K562 (cell line): ENCODE measurements at regions not wholly inside any gene's neighbourhood (a gene's known extent, or its start where the extent isn't known, plus 50 kb on each side); places are given as distances from the start of the nearest gene placed in this dataset.

Experiments used
- ATAC-seq: fragments of 200-7000 bp; cut with Tn5 transposase; 3 replicates; pipeline ENCODE4 v1.9.1; 2020; ENCODE audit warnings: moderate library complexity
- BruUV-seq: library from RNA; stranded (reverse); fragments of 400-500 nt; replicated peaks from 2 replicates; lab custom pipeline; 2021; lab: Mats Ljungman, UMichigan
- CTCF ChIA-PET: fragments of 300-600 bp; formaldehyde crosslinking; extraction: SDS; loops from one replicate; lab custom pipeline; 2021; ENCODE audit warnings: low intra/inter-chr PET ratio; lab: Yijun Ruan, JAX
- POLR2A ChIA-PET: fragments of 300-600, 350-650 bp; sonication (Branson Sonifier 250); formaldehyde crosslinking; extraction: SDS; loops from one replicate; lab custom pipeline; 2021; ENCODE audit warnings: antibody characterized with exemption, inconsistent platforms; lab: Yijun Ruan, JAX
- DNase-seq, 4 experiments: peaks; one replicate each; pipeline versions ENCODE4 v3.0.0 to v3.0.0-alpha.2; 2011 to 2018; ENCODE audit warnings: low spot score in 3 of 4, mixed read lengths in 3 of 4; ENCODE audit errors: extremely low read depth in 1 of 4
- FAIRE-seq: peaks from 2 replicates; lab custom pipeline; 2011; peaks lifted over from hg19 to GRCh38; lab: Jason Lieb, UNC
- H2AFZ ChIP-seq: 2 replicates; pipeline ENCODE4 v1.6.0; 2011; ENCODE audit warnings: low read depth, low read length, control low read depth, inconsistent platforms
- H3K27ac ChIP-seq: fragments of 200-600 bp; 3 replicates; pipeline ENCODE4 v1.8.0; 2011; ENCODE audit warnings: low read depth, mild to moderate bottlenecking, control low read depth, inconsistent platforms, low read length, moderate library complexity, mixed read lengths; ENCODE audit errors: extremely low read depth
- H3K27me3 ChIP-seq, 2 experiments: fragments of 300-600 bp in 1 of 2; 2 replicates in 1 of 2; 3 replicates in 1 of 2; pipeline versions ENCODE4 v1.6.0 to v1.8.0; 2011; ENCODE audit warnings: inconsistent platforms in 2 of 2, low read length in 2 of 2, mild to moderate bottlenecking in 1 of 2, mixed read lengths in 1 of 2, moderate library complexity in 1 of 2; ENCODE audit not compliant: control insufficient read depth in 2 of 2, insufficient read depth in 2 of 2
- H3K36me3 ChIP-seq: fragments of 300-600 bp; 3 replicates; pipeline ENCODE4 v1.8.0; 2011; ENCODE audit warnings: mild to moderate bottlenecking, low read length, inconsistent platforms; ENCODE audit not compliant: control insufficient read depth, insufficient read depth
- H3K4me1 ChIP-seq, 2 experiments: fragments of 200-600 bp in 1 of 2; replicated peaks in 1 of 2; 2 replicates in 1 of 2; 3 replicates in 1 of 2; pipeline versions ENCODE4 v1.5.1 to v1.8.0; 2011; ENCODE audit warnings: inconsistent platforms in 2 of 2, low read length in 2 of 2, mild to moderate bottlenecking in 1 of 2, mixed read lengths in 1 of 2, moderate library complexity in 1 of 2; ENCODE audit not compliant: control insufficient read depth in 2 of 2, insufficient read depth in 2 of 2
- H3K4me2 ChIP-seq: 2 replicates; pipeline ENCODE4 v1.6.1; 2011; ENCODE audit warnings: low read length, control low read depth, inconsistent platforms, mixed read lengths; ENCODE audit not compliant: insufficient read depth
- H3K4me3 ChIP-seq: fragments of 200-600 bp; sonication (generic), shearing (Covaris generic); 2 replicates; pipeline ENCODE4 v1.5.1; 2016; ENCODE audit warnings: control low read depth, inconsistent platforms
- H3K79me2 ChIP-seq: fragments of 200-600 bp; 3 replicates; pipeline ENCODE4 v1.8.0; 2011; ENCODE audit warnings: low read length, inconsistent platforms; ENCODE audit not compliant: control insufficient read depth, insufficient read depth
- H3K9ac ChIP-seq, 2 experiments: 2 replicates each; pipeline versions ENCODE4 v1.6.0 to v1.6.1; 2011; ENCODE audit warnings: low read depth in 2 of 2, low read length in 2 of 2, control low read depth in 1 of 2, inconsistent platforms in 1 of 2, mild to moderate bottlenecking in 1 of 2, mixed read lengths in 1 of 2; ENCODE audit not compliant: insufficient read depth in 1 of 2
- H3K9me1 ChIP-seq: one replicate; pipeline ENCODE4 v1.6.0; 2011; ENCODE audit warnings: inconsistent platforms, mild to moderate bottlenecking, low read length, moderate library complexity; ENCODE audit not compliant: control insufficient read depth, insufficient read depth
- H3K9me3 ChIP-seq: replicated peaks from 2 replicates; pipeline ENCODE4 v1.5.1; 2011; ENCODE audit warnings: low read depth, low read length, inconsistent platforms; ENCODE audit not compliant: control insufficient read depth, insufficient read depth
- H4K20me1 ChIP-seq: replicated peaks from 2 replicates; pipeline ENCODE4 v1.6.1; 2011; ENCODE audit warnings: low read length, inconsistent platforms, mixed read lengths; ENCODE audit not compliant: control insufficient read depth, insufficient read depth
- ARNT ChIP-seq, 2 experiments: fragments of 450-650 bp; IDR thresholded peaks; 2 replicates each; pipeline ENCODE4 v1.6.1; 2016; ENCODE audit warnings: mild to moderate bottlenecking in 1 of 2
- CEBPB ChIP-seq: fragments of 450-650 bp; IDR thresholded peaks from 2 replicates; pipeline ENCODE4 v1.6.1; 2016; ENCODE audit warnings: missing genetic modification characterization, missing compliant biosample characterization
- CREB1 ChIP-seq, 2 experiments: sonication (generic) in 1 of 2; formaldehyde crosslinking in 1 of 2; IDR thresholded peaks; 2 replicates each; pipeline versions ENCODE4 v1.6.1 to v1.8.0; 2012 to 2022; ENCODE audit warnings: inconsistent platforms in 1 of 2, mild to moderate bottlenecking in 1 of 2, missing genetic modification reagents in 1 of 2, moderate library complexity in 1 of 2
- CREBBP ChIP-seq: IDR thresholded peaks from one replicate; pipeline ENCODE4 v1.6.1; 2012; ENCODE audit warnings: low read depth, mild to moderate bottlenecking, control low read depth, inconsistent platforms, low read length
- ERF ChIP-seq: fragments of 450-650 bp; formaldehyde crosslinking; IDR thresholded peaks from 2 replicates; pipeline ENCODE4 v1.4.0; 2020; ENCODE audit warnings: mild to moderate bottlenecking, mixed read lengths
- ETS2 ChIP-seq: IDR thresholded peaks from 2 replicates; pipeline ENCODE4 v1.6.1; 2016; ENCODE audit warnings: borderline replicate concordance, missing genetic modification characterization, mild to moderate bottlenecking, moderate library complexity, missing compliant biosample characterization; ENCODE audit not compliant: poor library complexity, severe bottlenecking
- HMG20A ChIP-seq: fragments of 450-650 bp; formaldehyde crosslinking; conservative IDR thresholded peaks from 2 replicates; pipeline ENCODE4 v1.4.0; 2020; ENCODE audit warnings: mild to moderate bottlenecking, mixed read lengths
- PTRF ChIP-seq: fragments of 450-650 bp; IDR thresholded peaks from 2 replicates; pipeline ENCODE4 v1.6.1; 2016; ENCODE audit warnings: mild to moderate bottlenecking, missing genetic modification characterization, missing compliant biosample characterization
- RCOR1 ChIP-seq, 2 experiments: IDR thresholded peaks; 2 replicates each; pipeline ENCODE4 v1.6.1; 2012; ENCODE audit warnings: low read depth in 2 of 2, low read length in 2 of 2, borderline replicate concordance in 1 of 2, improper control_type of control experiment in 1 of 2
- SNIP1 ChIP-seq: fragments of 450-650 bp; IDR thresholded peaks from 2 replicates; pipeline ENCODE4 v1.7.1; 2017; ENCODE audit warnings: low read depth, mild to moderate bottlenecking
- U2AF2 ChIP-seq: fragments of 200-400 bp; formaldehyde crosslinking; optimal IDR thresholded peaks from 2 replicates; pipeline ENCODE3; 2017; ENCODE audit warnings: low read depth, mild to moderate bottlenecking, low read length
- ZFX ChIP-seq: sonication (generic); formaldehyde crosslinking; IDR thresholded peaks from 2 replicates; pipeline ENCODE4 v1.8.0; 2022; ENCODE audit warnings: mild to moderate bottlenecking, missing genetic modification reagents, moderate library complexity
- ZNF282 ChIP-seq: sonication (generic); formaldehyde crosslinking; IDR thresholded peaks from 2 replicates; pipeline ENCODE4 v1.8.1; 2023; ENCODE audit warnings: missing genetic modification reagents
- ZNF324 ChIP-seq: fragments of 250-450 bp; sonication (Bioruptor Pico); IDR thresholded peaks from 2 replicates; pipeline ENCODE4 v1.4.0; 2020; ENCODE audit warnings: mild to moderate bottlenecking
- WGBS: fragments of 100-300 bp; shearing (Covaris generic); methylation state at CpG from one replicate; pipeline ENCODE4 v1.1.6; 2016; ENCODE audit warnings: low coverage, mixed read lengths; ENCODE audit not compliant: insufficient coverage; ENCODE audit errors: missing lambda C conversion rate; 5-methylcytosine and 5-hydroxymethylcytosine counted together
- in situ Hi-C: fragments of 300-500 bp; cut with MboI; formaldehyde crosslinking; loops from 4 replicates; pipeline ENCODE4 v1.15.0; 2018; ENCODE audit warnings: inconsistent platforms, mixed read lengths
- intact Hi-C: fragments of 100-400 bp; cut with micrococcal nuclease; formaldehyde crosslinking; loops from 2 replicates; pipeline ENCODE4 v1.14.2; 2022
- TF ChIP-seq, protein P1 (sequence below): fragments of 450-650 bp; IDR thresholded peaks from 2 replicates; pipeline ENCODE4 v1.7.1; 2018; ENCODE audit warnings: mild to moderate bottlenecking, low read depth; ENCODE audit not compliant: partially characterized antibody
- TF ChIP-seq, protein P2 (sequence below): fragments of 450-650 bp; IDR thresholded peaks from 2 replicates; pipeline ENCODE4 v1.6.1; 2017; ENCODE audit warnings: mild to moderate bottlenecking, moderate library complexity
- TF ChIP-seq, protein P3 (sequence below), 2 experiments: fragments of 150-350 bp in 1 of 2; IDR thresholded peaks; 2 replicates each; pipeline ENCODE4 v1.6.1; 2012 to 2016; ENCODE audit warnings: low read depth in 2 of 2, low read length in 2 of 2, mild to moderate bottlenecking in 1 of 2, moderate library complexity in 1 of 2

DNA sequence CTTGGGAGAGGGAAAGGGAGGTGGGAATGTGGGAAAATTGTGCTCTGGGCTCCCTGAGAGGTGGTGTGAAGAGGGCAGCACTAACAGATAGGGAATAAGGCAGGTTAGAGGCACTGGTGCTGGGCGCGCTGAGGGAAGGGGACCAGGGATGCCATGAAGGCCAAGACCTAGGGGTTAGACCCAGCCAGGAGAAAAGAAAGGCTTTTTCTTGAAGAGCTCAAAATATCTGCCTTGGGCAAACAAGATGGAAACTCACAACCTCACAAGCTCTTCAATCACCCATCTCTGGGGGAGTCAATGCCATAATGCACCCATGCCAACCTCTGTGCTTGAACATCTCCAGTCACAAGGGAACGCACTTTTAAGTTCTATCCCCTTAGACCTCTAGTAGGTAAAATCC, 363.6 kb upstream of the CHD6 start:
- Histone ChIP-seq H3K4me3 (no peak overlapping the region), H3K4me2 (no peak overlapping the region), H2AFZ (no peak overlapping the region), H3K9me3 (no peaks in the 10 kb centered on the region), H3K36me3 (no peaks in the 10 kb centered on the region), H4K20me1 (no peaks in the 10 kb centered on the region), H3K9ac (no peak overlapping the region), H3K79me2 (no peaks in the 10 kb centered on the region), H3K27me3 (no peaks in the 10 kb centered on the region), H3K27ac (no peak overlapping the region), H3K9me1 (no peaks in the 10 kb centered on the region), H3K4me1 (no peaks in the 10 kb centered on the region)
- ATAC-seq (no peak), DNase-seq (no peak), FAIRE-seq (no peak)
- no TSS peak for BruUV-seq
- ChIA-PET POLR2A (no interaction called here), CTCF (no interaction called here)
- intact Hi-C loops (no loop called here), in situ Hi-C loops (no loop called here)
- 0% methylated on average over 3 of the region's 3 CpGs for WGBS
- TF ChIP-seq ETS2 (tag) (no peak), ZNF282 (CRISPR knock-in tag) (no peak), ERF (no peak), CEBPB (tag) (no peak), ARNT (IDR thresholded peaks at IDR 0.05) (no peak), HMG20A (no peak), CREB1 (IDR thresholded peaks at IDR 0.05) (no peak), CREB1 (CRISPR knock-in tag; IDR thresholded peaks at IDR 0.05) (no peak), SNIP1 (no peak), RCOR1 (IDR thresholded peaks at IDR 0.05; ENCODE audit: borderline replicate concordance in 1 of 2, low read depth in 2 of 2, low read length in 2 of 2) (no peak), ZNF324 (CRISPR knock-in tag) (no peak), PTRF (tag) (no peak), U2AF2 (no peak), ZFX (CRISPR knock-in tag) (no peak), CREBBP (no peak)
- TF ChIP-seq, protein P1, sequence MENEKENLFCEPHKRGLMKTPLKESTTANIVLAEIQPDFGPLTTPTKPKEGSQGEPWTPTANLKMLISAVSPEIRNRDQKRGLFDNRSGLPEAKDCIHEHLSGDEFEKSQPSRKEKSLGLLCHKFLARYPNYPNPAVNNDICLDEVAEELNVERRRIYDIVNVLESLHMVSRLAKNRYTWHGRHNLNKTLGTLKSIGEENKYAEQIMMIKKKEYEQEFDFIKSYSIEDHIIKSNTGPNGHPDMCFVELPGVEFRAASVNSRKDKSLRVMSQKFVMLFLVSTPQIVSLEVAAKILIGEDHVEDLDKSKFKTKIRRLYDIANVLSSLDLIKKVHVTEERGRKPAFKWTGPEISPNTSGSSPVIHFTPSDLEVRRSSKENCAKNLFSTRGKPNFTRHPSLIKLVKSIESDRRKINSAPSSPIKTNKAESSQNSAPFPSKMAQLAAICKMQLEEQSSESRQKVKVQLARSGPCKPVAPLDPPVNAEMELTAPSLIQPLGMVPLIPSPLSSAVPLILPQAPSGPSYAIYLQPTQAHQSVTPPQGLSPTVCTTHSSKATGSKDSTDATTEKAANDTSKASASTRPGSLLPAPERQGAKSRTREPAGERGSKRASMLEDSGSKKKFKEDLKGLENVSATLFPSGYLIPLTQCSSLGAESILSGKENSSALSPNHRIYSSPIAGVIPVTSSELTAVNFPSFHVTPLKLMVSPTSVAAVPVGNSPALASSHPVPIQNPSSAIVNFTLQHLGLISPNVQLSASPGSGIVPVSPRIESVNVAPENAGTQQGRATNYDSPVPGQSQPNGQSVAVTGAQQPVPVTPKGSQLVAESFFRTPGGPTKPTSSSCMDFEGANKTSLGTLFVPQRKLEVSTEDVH, result no peak
- TF ChIP-seq, protein P2, sequence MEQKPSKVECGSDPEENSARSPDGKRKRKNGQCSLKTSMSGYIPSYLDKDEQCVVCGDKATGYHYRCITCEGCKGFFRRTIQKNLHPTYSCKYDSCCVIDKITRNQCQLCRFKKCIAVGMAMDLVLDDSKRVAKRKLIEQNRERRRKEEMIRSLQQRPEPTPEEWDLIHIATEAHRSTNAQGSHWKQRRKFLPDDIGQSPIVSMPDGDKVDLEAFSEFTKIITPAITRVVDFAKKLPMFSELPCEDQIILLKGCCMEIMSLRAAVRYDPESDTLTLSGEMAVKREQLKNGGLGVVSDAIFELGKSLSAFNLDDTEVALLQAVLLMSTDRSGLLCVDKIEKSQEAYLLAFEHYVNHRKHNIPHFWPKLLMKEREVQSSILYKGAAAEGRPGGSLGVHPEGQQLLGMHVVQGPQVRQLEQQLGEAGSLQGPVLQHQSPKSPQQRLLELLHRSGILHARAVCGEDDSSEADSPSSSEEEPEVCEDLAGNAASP, result no peak
- TF ChIP-seq, protein P3, sequence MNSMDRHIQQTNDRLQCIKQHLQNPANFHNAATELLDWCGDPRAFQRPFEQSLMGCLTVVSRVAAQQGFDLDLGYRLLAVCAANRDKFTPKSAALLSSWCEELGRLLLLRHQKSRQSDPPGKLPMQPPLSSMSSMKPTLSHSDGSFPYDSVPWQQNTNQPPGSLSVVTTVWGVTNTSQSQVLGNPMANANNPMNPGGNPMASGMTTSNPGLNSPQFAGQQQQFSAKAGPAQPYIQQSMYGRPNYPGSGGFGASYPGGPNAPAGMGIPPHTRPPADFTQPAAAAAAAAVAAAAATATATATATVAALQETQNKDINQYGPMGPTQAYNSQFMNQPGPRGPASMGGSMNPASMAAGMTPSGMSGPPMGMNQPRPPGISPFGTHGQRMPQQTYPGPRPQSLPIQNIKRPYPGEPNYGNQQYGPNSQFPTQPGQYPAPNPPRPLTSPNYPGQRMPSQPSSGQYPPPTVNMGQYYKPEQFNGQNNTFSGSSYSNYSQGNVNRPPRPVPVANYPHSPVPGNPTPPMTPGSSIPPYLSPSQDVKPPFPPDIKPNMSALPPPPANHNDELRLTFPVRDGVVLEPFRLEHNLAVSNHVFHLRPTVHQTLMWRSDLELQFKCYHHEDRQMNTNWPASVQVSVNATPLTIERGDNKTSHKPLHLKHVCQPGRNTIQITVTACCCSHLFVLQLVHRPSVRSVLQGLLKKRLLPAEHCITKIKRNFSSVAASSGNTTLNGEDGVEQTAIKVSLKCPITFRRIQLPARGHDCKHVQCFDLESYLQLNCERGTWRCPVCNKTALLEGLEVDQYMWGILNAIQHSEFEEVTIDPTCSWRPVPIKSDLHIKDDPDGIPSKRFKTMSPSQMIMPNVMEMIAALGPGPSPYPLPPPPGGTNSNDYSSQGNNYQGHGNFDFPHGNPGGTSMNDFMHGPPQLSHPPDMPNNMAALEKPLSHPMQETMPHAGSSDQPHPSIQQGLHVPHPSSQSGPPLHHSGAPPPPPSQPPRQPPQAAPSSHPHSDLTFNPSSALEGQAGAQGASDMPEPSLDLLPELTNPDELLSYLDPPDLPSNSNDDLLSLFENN (IDR thresholded peaks at IDR 0.05; ENCODE audit: low read depth in 2 of 2, low read length in 2 of 2), result no peak
